Naive thymus-derived CD8-positive, alpha-beta T cell (primary cell): ENCODE measurements at regions not wholly inside any gene's neighbourhood (a gene's known extent, or its start where the extent isn't known, plus 50 kb on each side); places are given as distances from the start of the nearest gene placed in this dataset.

Experiments
- ATAC-seq, 2 donors: fragments of 150-1000 bp; cut with Tn5 transposase in 1 of 2; sonication (Bioruptor Pico), chemical (Tn5 transposase) in 1 of 2; 1 replicate in 1 of 2; 2 replicates in 1 of 2; pipeline ENCODE4 v1.10.0; 2021; ENCODE audit warnings: mild to moderate bottlenecking in 2 of 2, moderate library complexity in 2 of 2
- POLR2A ChIA-PET: fragments of 350-600 bp; sonication (Branson Sonifier 250); formaldehyde crosslinking; loops from one replicate; lab custom pipeline; 2021; ENCODE audit warnings: antibody characterized with exemption; lab: Charles Lee
- DNase-seq, 10 donors: peaks; one replicate each; pipeline versions ENCODE4 v3.0.0 to v3.0.0-alpha.2; 2020 to 2022
- H3K27ac Mint-ChIP-seq, 10 donors: one replicate each; pipeline ENCODE4 v1.8.0; 2020 to 2022; ENCODE audit warnings: mild to moderate bottlenecking in 10 of 10, mixed read lengths in 10 of 10, moderate library complexity in 4 of 10, inconsistent platforms in 1 of 10
- H3K27me3 Mint-ChIP-seq, 5 donors: one replicate each; pipeline ENCODE4 v1.8.0; 2021 to 2022; ENCODE audit warnings: mixed read lengths in 5 of 5
- H3K36me3 Mint-ChIP-seq, 3 donors: one replicate each; pipeline ENCODE4 v1.8.0; 2020 to 2022; ENCODE audit warnings: mixed read lengths in 3 of 3, mild to moderate bottlenecking in 2 of 3, inconsistent platforms in 1 of 3
- H3K4me1 Mint-ChIP-seq, 4 donors: one replicate each; pipeline ENCODE4 v1.8.0; 2021 to 2022; ENCODE audit warnings: mixed read lengths in 4 of 4
- H3K4me3 Mint-ChIP-seq, 10 donors: one replicate each; pipeline ENCODE4 v1.8.0; 2020 to 2022; ENCODE audit warnings: mild to moderate bottlenecking in 10 of 10, mixed read lengths in 10 of 10, moderate library complexity in 6 of 10, inconsistent platforms in 1 of 10
- H3K9me3 Mint-ChIP-seq, 9 donors: one replicate each; pipeline ENCODE4 v1.8.0; 2020 to 2022; ENCODE audit warnings: mixed read lengths in 9 of 9, mild to moderate bottlenecking in 3 of 9, inconsistent platforms in 1 of 9, moderate library complexity in 1 of 9

GRCh38 chr10:77700086-77700485 is 62.5 kb upstream of the KCNMA1 start:
- Mint-ChIP-seq H3K9me3 (no peaks in the 10 kb centered on the region), H3K27ac (no peak overlapping the region), H3K4me1 (no peaks in the 10 kb centered on the region), H3K36me3 (no peaks in the 10 kb centered on the region), H3K4me3 (no peak overlapping the region), H3K27me3 (peaks cover 7 to 25% (median 12%) of the 10 kb centered on the region in 5 donors)
- POLR2A ChIA-PET, result no interaction called here
- ATAC-seq (no peak), DNase-seq (no peak)

DNA sequence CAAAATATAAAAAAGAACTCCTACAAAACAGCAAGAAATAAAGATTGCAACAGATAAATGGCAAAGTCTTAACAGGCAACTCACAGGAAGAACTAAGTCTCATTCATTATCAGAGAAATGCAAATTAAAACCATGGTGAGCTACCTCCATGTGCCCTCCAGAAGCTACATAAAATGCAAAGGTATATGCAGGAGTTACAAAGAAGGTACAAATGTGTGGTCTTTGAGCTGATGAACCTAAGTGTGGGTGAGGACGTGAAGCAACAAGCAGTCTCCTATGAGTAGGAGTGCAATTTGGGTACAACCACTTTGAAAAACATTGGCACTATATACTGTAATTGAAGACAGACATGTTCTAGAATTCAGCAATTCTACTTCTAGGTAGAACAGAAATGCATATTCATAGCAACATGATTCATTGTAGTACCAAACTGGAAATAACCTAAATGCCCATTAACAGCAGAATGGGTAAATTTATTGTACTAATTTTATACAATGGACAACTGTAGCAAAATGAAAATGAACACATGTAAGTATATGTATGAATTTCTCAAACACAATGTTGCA is 61.6 kb upstream of the KCNMA1 start:
- H3K27ac Mint-ChIP-seq, result no peak overlapping the region
- ATAC-seq (no peak), DNase-seq (no peak)
- no peaks in the 10 kb centered on the region for H3K4me1 Mint-ChIP-seq
- no peaks in the 10 kb centered on the region for H3K9me3 Mint-ChIP-seq
- no peak overlapping the region for H3K4me3 Mint-ChIP-seq
- POLR2A ChIA-PET, result no interaction called here
- H3K27me3 Mint-ChIP-seq, result peaks cover 7 to 27% (median 11%) of the 10 kb centered on the region in 5 donors
- no peaks in the 10 kb centered on the region for H3K36me3 Mint-ChIP-seq

GRCh38 chr10:77698267-77698931 is 60.8 kb upstream of the KCNMA1 start:
- no peaks in the 10 kb centered on the region for H3K9me3 Mint-ChIP-seq
- no peak for ATAC-seq
- no peak overlapping the region for H3K27ac Mint-ChIP-seq
- POLR2A ChIA-PET, result no interaction called here
- no peaks in the 10 kb centered on the region for H3K4me1 Mint-ChIP-seq
- no peaks in the 10 kb centered on the region for H3K36me3 Mint-ChIP-seq
- H3K4me3 Mint-ChIP-seq, result no peak overlapping the region
- peaks cover 7 to 31% (median 11%) of the 10 kb centered on the region in 5 donors for H3K27me3 Mint-ChIP-seq
- no peak for DNase-seq

GRCh38 chr10:77696584-77696983 is 59.0 kb upstream of the KCNMA1 start:
- POLR2A ChIA-PET, result no interaction called here
- Mint-ChIP-seq H3K9me3 (no peaks in the 10 kb centered on the region), H3K36me3 (no peaks in the 10 kb centered on the region), H3K27ac (no peak overlapping the region), H3K4me3 (no peak overlapping the region), H3K27me3 (peaks cover 12 to 35% (median 13%) of the 10 kb centered on the region in 5 donors), H3K4me1 (no peaks in the 10 kb centered on the region)
- DNase-seq, result no peak
- ATAC-seq, result no peak

DNA sequence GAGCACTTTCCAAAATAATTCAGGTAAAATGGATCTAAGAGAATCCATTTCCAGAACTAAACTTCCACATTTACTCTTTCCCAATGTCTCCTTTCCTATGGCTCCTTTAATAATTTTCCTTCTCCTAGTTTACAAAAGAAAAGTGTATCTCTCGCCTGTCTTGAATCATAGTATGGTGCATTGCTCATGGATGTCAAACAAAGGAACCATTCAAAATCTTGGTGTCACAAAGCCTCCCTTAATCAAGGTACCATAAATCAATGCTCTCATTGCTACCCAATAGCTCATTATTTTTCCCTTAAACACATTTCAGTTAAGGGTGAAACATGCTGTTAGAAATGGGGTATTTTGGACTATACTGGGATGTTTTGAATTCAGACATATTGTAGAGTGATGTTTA is 57.6 kb upstream of the KCNMA1 start:
- Mint-ChIP-seq H3K36me3 (no peaks in the 10 kb centered on the region), H3K9me3 (no peaks in the 10 kb centered on the region), H3K27ac (no peak overlapping the region), H3K4me3 (no peak overlapping the region), H3K27me3 (peaks cover 12 to 40% (median 17%) of the 10 kb centered on the region in 5 donors), H3K4me1 (no peaks in the 10 kb centered on the region)
- DNase-seq, result no peak
- ATAC-seq, result no peak
- POLR2A ChIA-PET, result no interaction called here

DNA sequence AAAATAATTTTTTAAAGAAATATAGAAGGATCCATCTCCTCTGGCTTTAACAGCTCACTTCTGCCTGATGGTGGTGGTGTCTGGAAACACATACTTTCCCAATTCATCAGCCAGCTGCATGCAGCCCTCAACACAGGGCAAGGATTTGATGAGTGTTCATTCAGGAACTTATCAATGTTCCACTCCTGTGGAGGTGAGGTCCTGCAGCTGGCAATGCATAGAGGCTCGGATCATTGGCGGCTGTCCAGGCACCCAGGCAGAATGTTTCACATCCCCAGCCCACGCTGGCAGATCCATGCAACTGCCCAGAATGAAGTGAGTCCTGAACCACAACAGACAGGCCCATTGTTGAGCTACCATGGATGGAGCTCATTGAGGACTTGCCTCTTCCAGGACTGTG is 55.2 kb upstream of the KCNMA1 start:
- ATAC-seq (no peak), DNase-seq (no peak)
- POLR2A ChIA-PET, result no interaction called here
- H3K27ac Mint-ChIP-seq, result no peak overlapping the region
- no peaks in the 10 kb centered on the region for H3K36me3 Mint-ChIP-seq
- peaks cover 11 to 38% (median 22%) of the 10 kb centered on the region in 5 donors for H3K27me3 Mint-ChIP-seq
- H3K4me3 Mint-ChIP-seq, result no peak overlapping the region
- no peaks in the 10 kb centered on the region for H3K9me3 Mint-ChIP-seq
- H3K4me1 Mint-ChIP-seq, result no peaks in the 10 kb centered on the region

DNA sequence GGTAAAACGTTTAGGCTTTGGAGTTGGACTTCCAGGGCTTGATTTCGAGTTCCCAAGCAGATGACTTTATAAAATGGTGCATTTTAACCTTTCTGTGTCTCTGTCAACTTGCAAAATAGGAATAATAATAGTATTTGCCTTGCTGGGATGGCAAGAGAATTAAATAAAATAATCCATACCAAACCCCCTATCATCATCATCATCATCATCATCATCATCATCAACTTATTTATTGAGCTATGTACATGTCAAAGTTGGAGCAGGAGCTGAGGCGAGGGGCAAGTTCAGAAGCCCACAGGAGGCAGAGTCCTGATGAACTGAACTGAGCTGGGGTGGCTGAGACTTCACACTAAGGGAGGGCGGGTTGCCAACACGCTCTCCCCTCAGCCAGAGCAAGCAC is 51.7 kb upstream of the KCNMA1 start:
- Mint-ChIP-seq H3K4me1 (no peaks in the 10 kb centered on the region), H3K27ac (no peak overlapping the region), H3K9me3 (no peaks in the 10 kb centered on the region), H3K36me3 (no peaks in the 10 kb centered on the region), H3K27me3 (peaks cover 5 to 36% (median 22%) of the 10 kb centered on the region in 5 donors), H3K4me3 (no peak overlapping the region)
- POLR2A ChIA-PET, result no interaction called here
- no peak for ATAC-seq
- no peak for DNase-seq

DNA sequence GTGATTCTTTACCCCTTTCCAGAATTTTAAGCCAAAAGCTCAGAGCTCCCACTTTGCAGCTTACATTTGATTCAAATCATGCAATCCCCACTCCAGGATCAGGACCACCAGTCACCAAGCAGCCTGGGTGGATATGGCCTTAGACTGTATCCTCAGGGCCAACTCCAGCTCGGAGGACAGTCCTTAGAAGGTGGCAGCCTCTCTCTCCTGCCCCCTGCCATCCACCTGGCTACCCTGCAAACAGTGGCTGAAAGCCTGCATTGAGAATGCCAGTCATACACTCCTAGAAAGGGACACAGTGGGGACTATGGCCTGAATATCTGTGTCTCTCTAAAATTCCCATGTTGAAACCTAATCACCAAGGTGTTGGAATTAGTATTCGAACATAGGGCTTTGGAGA is 50.0 kb upstream of the KCNMA1 start:
- no peak overlapping the region for H3K4me3 Mint-ChIP-seq
- H3K27me3 Mint-ChIP-seq, result peaks cover 6 to 31% (median 19%) of the 10 kb centered on the region in 5 donors
- no peak overlapping the region for H3K27ac Mint-ChIP-seq
- no peak for DNase-seq
- POLR2A ChIA-PET, result no interaction called here
- no peaks in the 10 kb centered on the region for H3K4me1 Mint-ChIP-seq
- H3K9me3 Mint-ChIP-seq, result no peaks in the 10 kb centered on the region
- ATAC-seq, result no peak
- no peaks in the 10 kb centered on the region for H3K36me3 Mint-ChIP-seq
